HepG2 (cell line): ENCODE measurements at regions not wholly inside any gene's neighbourhood (a gene's known extent, or its start where the extent isn't known, plus 50 kb on each side); places are given as distances from the start of the nearest gene placed in this dataset.

ENCODE experiments used
- ATAC-seq: fragments of 200-7000 bp; cut with Tn5 transposase; 3 replicates; pipeline ENCODE4 v1.9.1; 2020; ENCODE audit warnings: mild to moderate bottlenecking, moderate library complexity
- BruUV-seq: library from RNA; stranded (reverse); fragments of 400-500 nt; replicated peaks from 2 replicates; lab custom pipeline; 2021; lab: Mats Ljungman, UMichigan
- CTCF ChIA-PET: fragments of 300-600 bp; formaldehyde crosslinking; extraction: SDS; loops from one replicate; lab custom pipeline; 2021; ENCODE audit warnings: low total read pairs, inconsistent platforms, low intra/inter-chr PET ratio; lab: Yijun Ruan, JAX
- POLR2A ChIA-PET: fragments of 350-600 bp; sonication (Branson Sonifier 250); formaldehyde crosslinking; loops from one replicate; lab custom pipeline; 2020; ENCODE audit warnings: antibody characterized with exemption, inconsistent platforms; lab: Yijun Ruan, JAX
- DNase-seq: peaks from one replicate; pipeline ENCODE4 v3.0.0-alpha.2; 2015; ENCODE audit warnings: low spot score
- FAIRE-seq: peaks from 3 replicates; lab custom pipeline; 2011; peaks lifted over from hg19 to GRCh38; lab: Jason Lieb, UNC
- H2AFZ ChIP-seq: one replicate; pipeline ENCODE4 v1.6.1; 2011; ENCODE audit warnings: low read length, inconsistent platforms
- H3K27ac ChIP-seq: fragments of 300-600 bp; 3 replicates; pipeline ENCODE4 v1.8.0; 2011; ENCODE audit warnings: mixed run types, mild to moderate bottlenecking, mixed read lengths, low read length, inconsistent platforms; ENCODE audit not compliant: insufficient read depth; ENCODE audit errors: extremely low read length
- H3K27me3 ChIP-seq, 2 experiments: fragments of 200-600 bp in 1 of 2; 2 replicates in 1 of 2; 3 replicates in 1 of 2; pipeline versions ENCODE4 v1.6.0 to v1.8.0; 2011; ENCODE audit warnings: low read length in 2 of 2, mild to moderate bottlenecking in 2 of 2, moderate library complexity in 2 of 2, inconsistent platforms in 1 of 2; ENCODE audit not compliant: insufficient read depth in 2 of 2, control insufficient read depth in 1 of 2
- H3K36me3 ChIP-seq, 2 experiments: fragments of 200-600 bp in 1 of 2; replicated peaks in 1 of 2; 2 replicates in 1 of 2; 3 replicates in 1 of 2; pipeline versions ENCODE4 v1.5.1 to v1.8.0; 2011; ENCODE audit warnings: low read length in 2 of 2, inconsistent platforms in 1 of 2; ENCODE audit not compliant: insufficient read depth in 2 of 2, control insufficient read depth in 1 of 2
- H3K4me1 ChIP-seq: 2 replicates; pipeline ENCODE4 v1.5.1; 2012; ENCODE audit warnings: low read length, inconsistent platforms; ENCODE audit not compliant: insufficient read depth
- H3K4me2 ChIP-seq: 2 replicates; pipeline ENCODE4 v1.6.0; 2011; ENCODE audit warnings: low read depth, low read length, inconsistent platforms
- H3K4me3 ChIP-seq, 3 experiments: fragments of 200-600 bp in 1 of 3; sonication (generic), shearing (Covaris generic) in 1 of 3; replicated peaks in 1 of 3; 2 replicates each; pipeline ENCODE4 v1.5.1; 2011 to 2016; ENCODE audit warnings: low read length in 3 of 3, inconsistent platforms in 2 of 3, low read depth in 2 of 3, mild to moderate bottlenecking in 2 of 3, control low read depth in 1 of 3, mixed read lengths in 1 of 3; ENCODE audit not compliant: insufficient read depth in 1 of 3
- H3K79me2 ChIP-seq: one replicate; pipeline ENCODE4 v1.6.1; 2011; ENCODE audit warnings: low read length, inconsistent platforms; ENCODE audit not compliant: insufficient read depth
- H3K9ac ChIP-seq: 2 replicates; pipeline ENCODE4 v1.6.0; 2011; ENCODE audit warnings: mild to moderate bottlenecking, low read depth, low read length, inconsistent platforms; ENCODE audit not compliant: insufficient read depth
- H3K9me3 ChIP-seq: 2 replicates; pipeline ENCODE4 v1.5.1; 2012; ENCODE audit warnings: mild to moderate bottlenecking, low read length
- H4K20me1 ChIP-seq: 2 replicates; pipeline ENCODE4 v1.6.0; 2011; ENCODE audit warnings: inconsistent platforms, mild to moderate bottlenecking, low read length, moderate library complexity; ENCODE audit not compliant: insufficient read depth
- CCAR2 ChIP-seq: fragments of 200-400 bp; formaldehyde crosslinking; optimal IDR thresholded peaks from 2 replicates; pipeline ENCODE3; 2018; ENCODE audit warnings: low read depth, mild to moderate bottlenecking, low read length, moderate library complexity
- DDIT3 ChIP-seq: sonication (generic); formaldehyde crosslinking; IDR thresholded peaks from 2 replicates; pipeline ENCODE4 v1.4.0; 2020; ENCODE audit warnings: mild to moderate bottlenecking, missing genetic modification reagents
- FLYWCH1 ChIP-seq: sonication (generic); formaldehyde crosslinking; IDR thresholded peaks from 2 replicates; pipeline ENCODE4 v1.8.1; 2023; ENCODE audit warnings: mild to moderate bottlenecking, missing genetic modification reagents
- HNRNPLL ChIP-seq: fragments of 200-400 bp; formaldehyde crosslinking; IDR thresholded peaks from 2 replicates; pipeline ENCODE4 v1.6.1; 2017; ENCODE audit warnings: mild to moderate bottlenecking, low read depth, low read length; ENCODE audit not compliant: poor library complexity, severe bottlenecking
- KDM2A ChIP-seq: sonication (generic); formaldehyde crosslinking; IDR thresholded peaks from 2 replicates; pipeline ENCODE4 v1.4.0; 2020; ENCODE audit warnings: low read depth, missing genetic modification reagents, borderline replicate concordance
- RNF2 ChIP-seq: fragments of 450-650 bp; conservative IDR thresholded peaks from 2 replicates; pipeline ENCODE4 v1.6.1; 2016; ENCODE audit warnings: low read depth
- ZFP90 ChIP-seq: sonication (generic); formaldehyde crosslinking; IDR thresholded peaks from 2 replicates; pipeline ENCODE4 v1.8.0; 2022; ENCODE audit warnings: missing genetic modification reagents, mild to moderate bottlenecking, inconsistent platforms, borderline replicate concordance
- ZNF629 ChIP-seq: sonication (generic); formaldehyde crosslinking; conservative IDR thresholded peaks from 2 replicates; pipeline ENCODE4 v1.5.0; 2020; ENCODE audit warnings: missing genetic modification reagents
- WGBS: methylation state at CpG from one replicate; pipeline ENCODE4 v1.1.6; 2017; ENCODE audit warnings: low lambda C conversion rate; 5-methylcytosine and 5-hydroxymethylcytosine counted together
- in situ Hi-C: cut with HindIII; loops from 2 replicates; pipeline ENCODE4 v1.10.0; 2017; ENCODE audit warnings: low pct_unique_long_range_greater_than_20kb; ENCODE audit not compliant: extremely low pct_ligation_motif_present
- intact Hi-C: fragments of 100-400 bp; cut with micrococcal nuclease; formaldehyde crosslinking; loops from one replicate; pipeline ENCODE4 v1.10.0; 2022; ENCODE audit not compliant: unreplicated experiment

- Histone ChIP-seq H3K27me3 (peaks cover 1 to 9% of the 10 kb centered on the region in 2 experiments; a peak in 4 of 5 replicates), H3K9ac (no peak overlapping the region), H3K4me3 (no peak overlapping the region), H3K79me2 (no peaks in the 10 kb centered on the region), H2AFZ (no peak overlapping the region), H3K36me3 (no peaks in the 10 kb centered on the region), H3K4me2 (no peak overlapping the region), H3K27ac (no peak overlapping the region), H4K20me1 (no peaks in the 10 kb centered on the region), H3K9me3 (no peaks in the 10 kb centered on the region), H3K4me1 (no peaks in the 10 kb centered on the region)
- ChIA-PET CTCF (no interaction called here), POLR2A (no interaction called here)
- in situ Hi-C loops (no loop called here), intact Hi-C loops (no loop called here)
- WGBS: 61% methylated on average over 28 of the region's 28 CpGs
- BruUV-seq: no TSS peak
- TF ChIP-seq ZNF629 (CRISPR knock-in tag) (no peak), DDIT3 (CRISPR knock-in tag) (no peak), HNRNPLL (no peak), KDM2A (CRISPR knock-in tag) (no peak), FLYWCH1 (CRISPR knock-in tag) (no peak), CCAR2 (no peak)
- DNase-seq (no peak), ATAC-seq (no peak), FAIRE-seq (no peak)
These were observed 229.7 kb upstream of the IRX4 start for GRCh38 chr5:2112173-2113025.

DNA sequence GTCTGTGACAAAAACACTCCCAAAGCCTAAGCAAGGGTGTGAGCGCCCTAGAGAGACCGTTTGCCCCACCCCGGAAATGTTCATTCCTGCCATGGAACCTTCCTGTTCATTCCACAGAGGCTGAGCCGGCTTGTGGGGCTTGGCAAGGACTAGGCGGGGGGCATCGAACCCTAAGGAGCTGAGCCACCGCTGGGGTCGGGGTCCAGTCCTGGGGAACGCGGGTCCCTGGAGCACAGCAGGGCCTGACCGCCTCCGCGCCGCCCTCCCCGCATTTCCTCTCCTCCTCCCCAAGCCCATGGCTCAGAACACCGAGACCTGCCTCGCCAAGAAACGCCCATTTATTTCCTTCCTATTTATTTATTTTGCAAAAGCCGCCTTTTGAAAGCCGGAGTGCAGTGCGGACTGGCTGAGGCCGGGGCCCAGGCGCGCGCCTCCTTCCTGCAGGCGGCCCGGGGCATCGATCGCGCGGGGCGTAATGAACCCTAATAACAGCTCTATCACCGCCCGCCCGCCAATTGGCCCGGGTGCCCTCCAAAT lies 228.9 kb upstream of the IRX4 start:
- Histone ChIP-seq H3K27me3 (peaks cover 0 to 5% of the 10 kb centered on the region in 2 experiments; a peak in 3 of 5 replicates), H3K4me3 (no peak overlapping the region), H3K79me2 (no peaks in the 10 kb centered on the region), H3K9ac (no peak overlapping the region), H3K4me2 (no peak overlapping the region), H4K20me1 (no peaks in the 10 kb centered on the region), H3K27ac (no peak overlapping the region), H3K36me3 (no peaks in the 10 kb centered on the region)
- in situ Hi-C loops: no loop called here
- ATAC-seq (no peak), FAIRE-seq (no peak)
- CTCF ChIA-PET: no interaction called here
- BruUV-seq: no TSS peak
- whole genome bisulfite sequencing: 61% methylated on average over 32 of the region's 36 CpGs
- no peak for TF ChIP-seq RNF2
- TF ChIP-seq ZFP90 (CRISPR knock-in tag): no peak
- TF ChIP-seq, all 625 proteins: peak for 0
- no peaks in the 10 kb centered on the region for H3K9me3 ChIP-seq
- POLR2A ChIA-PET: no interaction called here
- DNase-seq: no peak
- no peaks in the 10 kb centered on the region for H3K4me1 ChIP-seq
- intact Hi-C loops: no loop called here
- H2AFZ ChIP-seq: no peak overlapping the region
